ENCODE measurements at regions not wholly inside any gene's neighbourhood (a gene's known extent, or its start where the extent isn't known, plus 50 kb on each side); places are given as distances from the start of the nearest gene placed in this dataset.

DNA sequence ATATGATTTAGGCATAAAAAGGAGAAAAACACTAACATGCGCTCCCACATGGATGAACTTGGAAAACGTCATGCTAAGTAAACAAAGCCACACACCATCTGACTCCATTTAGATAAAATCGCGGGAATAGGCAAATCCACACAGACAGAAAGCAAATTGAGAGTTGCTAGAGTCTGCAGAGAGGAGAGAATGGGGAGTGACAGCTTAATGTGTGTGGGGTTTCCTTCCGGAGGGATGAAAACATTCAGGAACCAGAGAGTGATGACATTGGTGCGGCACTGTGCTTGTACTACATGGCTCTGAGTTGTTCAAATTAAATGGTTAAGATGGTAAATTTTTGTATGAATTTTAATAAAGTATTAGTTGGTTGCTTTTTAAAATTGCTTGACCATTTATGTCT lies 482.9 kb upstream of the AKR1E2 start:
- H3K4me1 ChIP-seq = peaks cover 0 to 24% of the 10 kb centered on the region in 2 donors

DNA sequence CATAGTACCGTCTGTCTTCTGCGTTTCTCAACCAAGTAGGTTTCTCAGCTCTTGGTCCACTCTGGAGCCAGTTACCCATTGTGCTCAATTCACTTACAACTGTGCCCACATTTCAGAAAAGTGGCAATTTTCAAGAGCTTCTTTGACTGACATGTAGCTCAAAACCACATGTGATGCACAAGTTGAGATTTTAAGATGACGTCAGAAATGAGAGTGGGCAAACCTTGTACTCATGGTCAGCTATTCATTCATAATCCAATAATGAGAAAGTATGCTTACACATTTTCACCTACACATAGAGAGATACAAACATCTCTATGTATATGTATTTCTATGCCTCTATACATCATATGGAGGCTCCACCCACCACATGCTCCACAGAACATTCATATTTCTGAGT lies 487.2 kb upstream of the AKR1E2 start:
- no peaks in the 10 kb centered on the region for H3K36me3 ChIP-seq
- TF ChIP-seq, protein P1, sequence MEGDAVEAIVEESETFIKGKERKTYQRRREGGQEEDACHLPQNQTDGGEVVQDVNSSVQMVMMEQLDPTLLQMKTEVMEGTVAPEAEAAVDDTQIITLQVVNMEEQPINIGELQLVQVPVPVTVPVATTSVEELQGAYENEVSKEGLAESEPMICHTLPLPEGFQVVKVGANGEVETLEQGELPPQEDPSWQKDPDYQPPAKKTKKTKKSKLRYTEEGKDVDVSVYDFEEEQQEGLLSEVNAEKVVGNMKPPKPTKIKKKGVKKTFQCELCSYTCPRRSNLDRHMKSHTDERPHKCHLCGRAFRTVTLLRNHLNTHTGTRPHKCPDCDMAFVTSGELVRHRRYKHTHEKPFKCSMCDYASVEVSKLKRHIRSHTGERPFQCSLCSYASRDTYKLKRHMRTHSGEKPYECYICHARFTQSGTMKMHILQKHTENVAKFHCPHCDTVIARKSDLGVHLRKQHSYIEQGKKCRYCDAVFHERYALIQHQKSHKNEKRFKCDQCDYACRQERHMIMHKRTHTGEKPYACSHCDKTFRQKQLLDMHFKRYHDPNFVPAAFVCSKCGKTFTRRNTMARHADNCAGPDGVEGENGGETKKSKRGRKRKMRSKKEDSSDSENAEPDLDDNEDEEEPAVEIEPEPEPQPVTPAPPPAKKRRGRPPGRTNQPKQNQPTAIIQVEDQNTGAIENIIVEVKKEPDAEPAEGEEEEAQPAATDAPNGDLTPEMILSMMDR (IDR thresholded peaks at IDR 0.05) = no peak
- H3K27ac ChIP-seq = no peak overlapping the region
- H3K4me3 ChIP-seq = no peak overlapping the region
- H3K27me3 ChIP-seq = no peaks in the 10 kb centered on the region
- H3K4me1 ChIP-seq = peaks cover 0 to under 1% of the 10 kb centered on the region in 2 donors
- no peak for DNase-seq (ENCODE audit: low spot score)
- H3K9me3 ChIP-seq = no peaks in the 10 kb centered on the region

More for the DNA sequence above, 482.9 kb upstream of the AKR1E2 start:
- DNase-seq (ENCODE audit: low spot score) = no peak
- no peak overlapping the region for H3K4me3 ChIP-seq
- no peak overlapping the region for H3K27ac ChIP-seq
- H3K36me3 ChIP-seq = no peaks in the 10 kb centered on the region
- H3K27me3 ChIP-seq = no peaks in the 10 kb centered on the region
- H3K9me3 ChIP-seq = no peaks in the 10 kb centered on the region
- TF ChIP-seq, protein P1 (IDR thresholded peaks at IDR 0.05) = no peak

DNA sequence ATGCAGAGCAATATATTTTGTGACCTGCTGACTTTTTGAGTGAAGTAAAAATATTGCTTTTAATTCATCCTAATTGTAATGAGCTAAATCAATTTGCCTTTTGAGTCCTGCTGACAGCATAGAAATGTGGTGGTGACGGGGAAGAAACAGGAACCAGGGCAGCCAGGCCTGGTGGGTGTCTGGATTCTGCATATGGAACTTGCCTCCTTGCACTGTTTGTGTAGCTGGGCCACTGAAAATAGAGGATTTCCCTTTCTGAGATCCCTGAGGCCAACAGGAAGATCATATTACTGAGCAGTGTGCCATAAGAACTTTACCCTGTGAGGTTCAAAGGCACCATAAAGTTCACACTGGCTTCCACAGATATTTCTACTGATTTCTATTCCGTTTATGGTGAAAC lies 488.4 kb upstream of the AKR1E2 start:
- H3K4me3 ChIP-seq = no peak overlapping the region
- H3K27ac ChIP-seq = no peak overlapping the region
- TF ChIP-seq, protein P1 (IDR thresholded peaks at IDR 0.05) = no peak
- no peaks in the 10 kb centered on the region for H3K9me3 ChIP-seq
- no peaks in the 10 kb centered on the region for H3K4me1 ChIP-seq
- DNase-seq (ENCODE audit: low spot score) = no peak
- no peaks in the 10 kb centered on the region for H3K36me3 ChIP-seq
- no peaks in the 10 kb centered on the region for H3K27me3 ChIP-seq

DNA sequence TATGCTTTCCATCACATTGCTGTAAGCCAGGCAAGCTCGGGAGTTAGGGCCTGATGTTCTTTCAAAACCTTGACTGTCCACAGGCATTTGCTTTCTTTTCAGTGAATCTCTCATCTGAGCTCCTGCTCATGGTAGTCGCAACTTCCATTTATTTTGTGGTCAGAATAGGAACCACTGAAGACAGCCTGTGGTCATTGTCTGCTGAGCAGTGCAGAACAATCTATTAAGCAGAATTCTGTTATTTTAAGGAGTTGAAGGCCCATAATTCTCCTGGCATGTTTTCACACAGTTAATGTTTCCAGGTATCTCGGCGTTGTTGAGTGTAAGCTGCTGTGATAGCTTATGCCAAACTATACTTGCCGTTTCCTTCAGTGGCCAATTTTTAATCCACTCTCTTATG lies 491.1 kb upstream of the AKR1E2 start:
- Histone ChIP-seq H3K4me3 (no peak overlapping the region), H3K4me1 (no peaks in the 10 kb centered on the region), H3K27me3 (no peaks in the 10 kb centered on the region), H3K9me3 (no peaks in the 10 kb centered on the region), H3K36me3 (no peaks in the 10 kb centered on the region), H3K27ac (no peak overlapping the region)
- TF ChIP-seq, protein P1 (IDR thresholded peaks at IDR 0.05) = no peak
- no peak for DNase-seq (ENCODE audit: low spot score)

DNA sequence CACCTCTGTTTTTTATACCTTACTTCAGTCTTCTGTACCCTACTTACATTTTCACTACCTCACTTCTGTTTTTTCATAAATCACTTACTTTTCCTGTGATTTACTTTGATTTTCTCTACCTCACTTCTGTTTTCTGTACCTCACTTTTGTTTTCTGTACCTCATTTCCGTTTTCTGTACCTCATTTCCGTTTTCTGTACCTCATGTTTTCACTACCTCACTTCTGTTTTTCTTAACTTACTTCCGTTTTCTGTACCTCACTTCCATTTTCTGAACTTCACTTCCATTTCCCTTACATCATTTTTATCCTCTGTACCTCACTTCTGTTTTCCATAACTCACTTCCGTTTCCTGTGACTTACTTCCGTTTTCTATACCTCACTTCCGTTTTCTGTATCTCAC lies 492.0 kb upstream of the AKR1E2 start:
- no peak overlapping the region for H3K27ac ChIP-seq
- no peaks in the 10 kb centered on the region for H3K36me3 ChIP-seq
- TF ChIP-seq, protein P1 (IDR thresholded peaks at IDR 0.05) = no peak
- no peaks in the 10 kb centered on the region for H3K27me3 ChIP-seq
- no peak overlapping the region for H3K4me3 ChIP-seq
- H3K9me3 ChIP-seq = no peaks in the 10 kb centered on the region
- no peaks in the 10 kb centered on the region for H3K4me1 ChIP-seq
- no peak for DNase-seq (ENCODE audit: low spot score)

DNA sequence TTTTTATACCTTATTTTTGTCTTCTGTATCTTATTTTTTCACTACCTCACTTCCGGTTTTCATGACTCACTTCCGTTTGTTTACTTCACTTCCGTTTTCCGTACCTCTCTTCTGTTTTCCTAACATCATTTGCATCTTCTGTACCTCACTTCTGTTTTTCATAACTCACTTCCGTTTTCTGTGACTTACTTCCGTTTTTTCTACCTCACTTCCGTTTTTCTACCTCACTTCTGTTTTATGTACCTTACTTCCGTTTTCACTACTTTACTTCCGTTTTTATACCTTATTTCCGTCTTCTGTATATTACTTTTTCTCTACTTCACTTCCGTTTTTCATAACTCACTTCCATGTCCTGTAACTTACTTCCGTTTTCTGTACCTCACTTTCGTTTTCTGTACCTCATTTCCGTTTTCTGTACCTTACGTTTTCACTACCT lies 492.5 kb upstream of the AKR1E2 start:
- TF ChIP-seq, protein P1 (IDR thresholded peaks at IDR 0.05) = no peak
- no peaks in the 10 kb centered on the region for H3K27me3 ChIP-seq
- no peaks in the 10 kb centered on the region for H3K4me1 ChIP-seq
- H3K36me3 ChIP-seq = no peaks in the 10 kb centered on the region
- no peaks in the 10 kb centered on the region for H3K9me3 ChIP-seq
- no peak for DNase-seq (ENCODE audit: low spot score)
- no peak overlapping the region for H3K27ac ChIP-seq
- no peak overlapping the region for H3K4me3 ChIP-seq

All from right atrium auricular region (tissue), 2 donors.